ENCODE measurements at regions not wholly inside any gene's neighbourhood (a gene's known extent, or its start where the extent isn't known, plus 50 kb on each side); places are given as distances from the start of the nearest gene placed in this dataset.
"Not testable (repeated sequence)": the region's sequence is repeated elsewhere in the genome, so short reads cannot be mapped to it uniquely, and the experiment has no call there.

- no peak overlapping the region for H3K4me3 ChIP-seq (ENCODE audit: low read depth, low read length)
- TF ChIP-seq CTCF (IDR thresholded peaks at IDR 0.05; ENCODE audit: borderline replicate concordance, insufficient read depth, low read depth, low read length), result no peak
Measured at GRCh38 chr21:27885296-27885711, 918.4 kb upstream of the ADAMTS5 start.

GRCh38 chr21:27881331-27881730 lies 914.4 kb upstream of the ADAMTS5 start:
- not testable (repeated sequence) for H3K4me3 ChIP-seq (ENCODE audit: low read depth, low read length)

- H3K4me3 ChIP-seq (ENCODE audit: low read depth, low read length), result not testable (repeated sequence)
Measured at GRCh38 chr21:27872411-27872810, 905.5 kb upstream of the ADAMTS5 start.

GRCh38 chr21:27870755-27871154 lies 903.9 kb upstream of the ADAMTS5 start:
- H3K4me3 ChIP-seq (ENCODE audit: low read depth, low read length), result not testable (repeated sequence)

- H3K4me3 ChIP-seq (ENCODE audit: low read depth, low read length), result not testable (repeated sequence)
Measured at GRCh38 chr21:27860314-27860955, 893.5 kb upstream of the ADAMTS5 start.

GRCh38 chr21:27858053-27858825 lies 891.4 kb upstream of the ADAMTS5 start:
- H3K4me3 ChIP-seq (ENCODE audit: low read depth, low read length), result not testable (repeated sequence)

GRCh38 chr21:27856988-27857387 lies 890.1 kb upstream of the ADAMTS5 start:
- H3K4me3 ChIP-seq (ENCODE audit: low read depth, low read length), result not testable (repeated sequence)

GRCh38 chr21:27841084-27841672 lies 874.3 kb upstream of the ADAMTS5 start:
- no peak overlapping the region for H3K4me3 ChIP-seq (ENCODE audit: low read depth, low read length)
- no peak for TF ChIP-seq CTCF (IDR thresholded peaks at IDR 0.05; ENCODE audit: borderline replicate concordance, insufficient read depth, low read depth, low read length)

GRCh38 chr21:27840262-27840661 lies 873.4 kb upstream of the ADAMTS5 start:
- no peak overlapping the region for H3K4me3 ChIP-seq (ENCODE audit: low read depth, low read length)
- TF ChIP-seq CTCF (IDR thresholded peaks at IDR 0.05; ENCODE audit: borderline replicate concordance, insufficient read depth, low read depth, low read length), result no peak

GRCh38 chr21:27839512-27840115 lies 872.7 kb upstream of the ADAMTS5 start:
- H3K4me3 ChIP-seq (ENCODE audit: low read depth, low read length), result no peak overlapping the region
- no peak for TF ChIP-seq CTCF (IDR thresholded peaks at IDR 0.05; ENCODE audit: borderline replicate concordance, insufficient read depth, low read depth, low read length)
